GM18505 (cell line): ENCODE measurements at regions not wholly inside any gene's neighbourhood (a gene's known extent, or its start where the extent isn't known, plus 50 kb on each side); places are given as distances from the start of the nearest gene placed in this dataset.

Experiments used
- ATAC-seq: cut with Tn5 transposase; IDR thresholded peaks from one replicate; pipeline ENCODE4 v1.9.1; 2021; ENCODE audit not compliant: unreplicated experiment
- POLR2A ChIP-seq: IDR thresholded peaks from 4 replicates; pipeline ENCODE4 v1.6.1; 2011; ENCODE audit warnings: borderline replicate concordance; ENCODE audit not compliant: insufficient read depth, insufficient read length; ENCODE audit errors: extremely low read depth

DNA sequence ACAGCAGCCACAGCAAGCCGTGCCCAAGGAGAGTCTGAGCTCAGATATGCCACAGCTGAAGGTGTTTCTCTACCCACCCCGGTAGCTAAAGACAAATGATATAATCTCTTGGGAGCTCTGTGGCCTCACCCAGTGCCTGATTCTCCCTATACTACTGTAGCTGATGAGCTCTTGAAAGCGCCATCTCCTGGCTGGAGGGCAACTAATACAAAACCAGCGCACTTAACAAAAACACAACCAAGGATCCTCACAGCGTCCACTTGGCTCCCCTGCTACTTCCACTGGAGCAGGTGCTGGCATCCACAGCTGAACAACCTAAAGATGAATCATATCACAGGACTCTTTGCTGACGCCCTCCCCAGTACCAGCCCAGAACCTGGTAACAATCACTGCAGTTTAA is 1212.0 kb downstream of the PCDH17 start:
- no peak for ATAC-seq
- no peak for TF ChIP-seq POLR2A

GRCh38 chr13:58850161-58850560 is 1218.6 kb downstream of the PCDH17 start:
- no peak for TF ChIP-seq POLR2A
- no peak for ATAC-seq

GRCh38 chr13:58852076-58852475 is 1220.5 kb downstream of the PCDH17 start:
- no peak for TF ChIP-seq POLR2A
- ATAC-seq = no peak

DNA sequence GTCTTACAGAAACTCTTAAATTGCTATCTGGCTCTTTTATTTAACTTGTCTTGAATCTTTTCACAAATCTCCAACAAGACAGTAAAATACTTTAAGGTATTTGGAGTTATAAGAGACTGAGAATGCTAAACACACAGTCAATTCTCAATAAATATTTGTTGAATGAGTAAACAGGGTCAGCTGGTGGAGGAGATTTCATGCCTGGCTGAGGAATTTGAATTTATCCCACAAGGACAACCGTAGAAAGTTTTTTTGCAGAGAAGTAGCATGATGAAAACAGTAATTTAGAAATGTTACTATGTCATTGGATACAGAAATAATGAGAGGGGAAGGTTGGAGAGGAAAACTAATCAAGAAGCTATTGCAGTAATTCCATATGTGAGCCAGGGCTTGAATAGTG is 1223.7 kb downstream of the PCDH17 start:
- no peak for TF ChIP-seq POLR2A
- ATAC-seq = no peak

GRCh38 chr13:58858870-58859371 is 1227.4 kb downstream of the PCDH17 start:
- TF ChIP-seq POLR2A = no peak
- ATAC-seq = no peak

GRCh38 chr13:58865286-58865685 is 1233.7 kb downstream of the PCDH17 start:
- no peak for ATAC-seq
- TF ChIP-seq POLR2A = no peak

GRCh38 chr13:58869566-58869965 is 1238.0 kb downstream of the PCDH17 start:
- ATAC-seq = no peak
- TF ChIP-seq POLR2A = no peak

- no peak for ATAC-seq
- no peak for TF ChIP-seq POLR2A
Measured at GRCh38 chr13:58876473-58876872, 1244.9 kb downstream of the PCDH17 start.

DNA sequence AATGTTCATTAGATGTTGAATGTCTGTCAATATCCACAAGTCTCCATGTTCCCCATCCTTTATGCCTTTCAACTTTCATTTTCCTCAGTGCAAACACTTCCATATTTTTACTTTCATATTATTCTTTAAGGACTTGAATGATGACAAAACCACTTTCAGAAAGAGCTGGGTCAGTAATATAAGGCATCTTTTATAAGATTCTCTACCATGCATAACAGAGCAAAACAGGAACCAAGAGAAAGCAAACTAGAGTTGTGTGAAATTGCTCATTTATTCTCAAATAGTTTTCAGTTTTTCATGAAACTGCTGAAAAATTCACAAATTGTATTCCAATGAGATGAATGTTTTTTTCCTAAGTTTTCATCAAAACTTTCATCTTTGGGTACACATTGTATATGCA is 1247.6 kb downstream of the PCDH17 start:
- no peak for TF ChIP-seq POLR2A
- ATAC-seq = no peak

DNA sequence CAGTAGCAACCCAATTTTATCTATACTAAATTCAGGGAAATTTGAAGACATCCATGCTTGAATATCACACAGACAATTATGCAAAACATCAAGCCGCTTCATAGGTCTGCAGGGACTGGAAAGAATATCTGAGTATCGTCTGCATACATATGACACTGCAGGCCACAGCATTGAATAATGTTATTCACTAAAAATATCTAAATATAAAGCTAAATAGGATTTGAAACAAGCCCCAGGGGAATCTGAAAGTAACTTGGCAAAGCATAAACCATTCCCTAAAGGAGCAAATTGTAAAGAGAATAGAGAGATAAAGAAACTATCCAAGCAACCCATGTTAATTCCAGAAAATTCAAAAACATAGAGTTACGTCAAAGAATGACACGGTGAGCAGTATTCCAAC is 1251.0 kb downstream of the PCDH17 start:
- ATAC-seq = no peak
- TF ChIP-seq POLR2A = no peak

DNA sequence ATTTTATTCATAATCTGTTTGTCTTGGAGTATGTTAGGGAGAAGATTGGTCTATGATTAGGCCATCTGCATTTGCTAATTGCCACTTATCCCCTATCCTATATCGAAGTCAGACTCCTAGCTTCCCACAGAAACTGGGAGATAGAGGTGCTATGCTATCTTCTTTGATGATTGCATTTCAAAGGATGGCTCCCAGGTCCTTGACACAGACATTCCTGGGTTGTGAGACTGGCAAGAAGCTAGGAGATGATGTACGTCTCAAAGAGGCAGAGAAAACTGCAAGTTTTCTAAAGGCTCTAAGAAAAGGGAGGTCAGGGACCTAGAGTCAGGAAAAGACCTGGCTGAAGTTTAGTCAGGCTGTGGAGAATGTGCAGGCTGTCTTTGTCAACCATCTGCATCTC is 1251.9 kb downstream of the PCDH17 start:
- ATAC-seq = no peak
- no peak for TF ChIP-seq POLR2A

DNA sequence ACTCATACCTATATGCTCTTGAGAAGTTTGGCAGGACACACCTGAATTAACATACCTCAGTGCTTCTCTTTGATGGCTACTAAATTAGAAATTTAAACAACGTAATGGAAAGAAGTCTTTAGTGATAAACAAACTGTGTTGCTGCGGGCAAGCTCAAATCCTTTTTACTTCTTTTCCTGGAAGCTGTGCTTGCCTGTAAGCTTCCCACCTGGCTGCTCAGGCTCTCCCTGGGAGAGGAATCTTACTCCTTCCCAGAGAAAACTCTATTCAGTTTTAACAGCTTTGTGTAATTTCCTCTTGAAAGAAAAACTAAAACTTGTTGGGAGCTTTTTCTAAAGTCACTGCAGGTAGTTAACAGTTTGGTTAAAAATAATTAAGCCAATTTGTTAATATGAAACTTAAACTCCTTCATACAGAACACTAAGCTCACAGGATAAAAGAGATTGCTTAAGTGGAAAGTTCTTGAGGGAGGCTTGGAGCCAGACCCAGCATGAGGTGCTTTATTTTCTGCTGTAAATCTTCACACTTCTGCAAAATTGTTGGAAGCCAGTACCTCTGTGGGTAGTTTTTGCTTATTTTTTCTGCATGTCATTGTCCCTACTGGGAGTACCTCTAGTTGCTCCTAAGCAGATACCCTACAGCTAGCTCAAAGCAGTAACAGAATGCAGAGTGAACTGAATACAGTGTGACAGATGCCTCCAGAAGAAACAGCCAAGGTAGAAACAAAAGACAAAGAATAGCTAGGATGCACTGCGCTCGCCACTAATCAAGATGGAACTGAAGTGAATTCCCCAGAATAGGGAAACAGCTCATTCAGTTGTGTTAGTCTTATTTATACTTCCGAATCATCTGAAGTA is 1253.0 kb downstream of the PCDH17 start:
- ATAC-seq = no peak
- TF ChIP-seq POLR2A = no peak

- ATAC-seq = no peak
- TF ChIP-seq POLR2A = no peak
Measured at GRCh38 chr13:58889474-58889873, 1257.9 kb downstream of the PCDH17 start.

GRCh38 chr13:58893396-58893795 is 1261.9 kb downstream of the PCDH17 start:
- no peak for ATAC-seq
- TF ChIP-seq POLR2A = no peak
